GM20000 (cell line): ENCODE measurements at regions not wholly inside any gene's neighbourhood (a gene's known extent, or its start where the extent isn't known, plus 50 kb on each side); places are given as distances from the start of the nearest gene placed in this dataset.

Experiments
- DNase-seq: peaks from one replicate; pipeline ENCODE4 v3.0.0; 2012; ENCODE audit warnings: low spot score
- CTCF ChIP-seq: IDR thresholded peaks from 2 replicates; pipeline ENCODE4 v1.5.1; 2012; ENCODE audit warnings: mild to moderate bottlenecking, control low read depth; ENCODE audit errors: extremely low read depth, missing control alignments

- TF ChIP-seq CTCF, result no peak
- DNase-seq, result no peak
These were observed 70.0 kb downstream of the MZT1 start for GRCh38 chr13:72657379-72657778.

GRCh38 chr13:72656357-72656756 lies 71.1 kb downstream of the MZT1 start:
- no peak for DNase-seq

GRCh38 chr13:72653506-72653905 lies 73.9 kb downstream of the MZT1 start:
- DNase-seq, result no peak
- TF ChIP-seq CTCF, result no peak

More at GRCh38 chr13:72656357-72656756, 71.1 kb downstream of the MZT1 start:
- TF ChIP-seq CTCF, result no peak

GRCh38 chr13:72652681-72653080 lies 74.7 kb downstream of the MZT1 start:
- no peak for TF ChIP-seq CTCF
- DNase-seq, result no peak

GRCh38 chr13:72651144-72651543 lies 76.3 kb downstream of the MZT1 start:
- DNase-seq, result no peak
- TF ChIP-seq CTCF, result no peak

- no peak for TF ChIP-seq CTCF
These were observed 77.3 kb downstream of the MZT1 start for GRCh38 chr13:72650051-72650700.

GRCh38 chr13:72648513-72649065 lies 78.8 kb downstream of the MZT1 start:
- no peak for TF ChIP-seq CTCF
- DNase-seq, result no peak

More at GRCh38 chr13:72650051-72650700, 77.3 kb downstream of the MZT1 start:
- no peak for DNase-seq
